Peyer's patch (tissue), 4 donors: ENCODE measurements at regions not wholly inside any gene's neighbourhood (a gene's known extent, or its start where the extent isn't known, plus 50 kb on each side); places are given as distances from the start of the nearest gene placed in this dataset.

Source experiments
- CTCF ChIP-seq, 6 experiments: fragments of 450-650 bp in 4 of 6; fragments of 200-600 bp in 2 of 6; sonication (generic) in 1 of 6; IDR thresholded peaks; one replicate each; pipeline ENCODE4 v1.5.1; 2017 to 2019; ENCODE audit warnings: antibody characterized with exemption in 6 of 6, mild to moderate bottlenecking in 3 of 6, moderate library complexity in 1 of 6
- POLR2A ChIP-seq, 2 donors: fragments of 450-650 bp; IDR thresholded peaks; one replicate each; pipeline ENCODE4 v1.5.1; 2017; ENCODE audit warnings: antibody characterized with exemption in 2 of 2, mild to moderate bottlenecking in 2 of 2, moderate library complexity in 2 of 2

GRCh38 chr19:28397306-28397705, 815.6 kb downstream of the UQCRFS1 start:
- no peak for TF ChIP-seq CTCF (IDR thresholded peaks at IDR 0.05)
- TF ChIP-seq POLR2A (IDR thresholded peaks at IDR 0.05): no peak
